K562 (cell line): ENCODE measurements at regions not wholly inside any gene's neighbourhood (a gene's known extent, or its start where the extent isn't known, plus 50 kb on each side); places are given as distances from the start of the nearest gene placed in this dataset.

Experiments
- ATAC-seq: fragments of 200-7000 bp; cut with Tn5 transposase; 3 replicates; pipeline ENCODE4 v1.9.1; 2020; ENCODE audit warnings: moderate library complexity
- BruUV-seq: library from RNA; stranded (reverse); fragments of 400-500 nt; replicated peaks from 2 replicates; lab custom pipeline; 2021; lab: Mats Ljungman, UMichigan
- CTCF ChIA-PET: fragments of 300-600 bp; formaldehyde crosslinking; extraction: SDS; loops from one replicate; lab custom pipeline; 2021; ENCODE audit warnings: low intra/inter-chr PET ratio; lab: Yijun Ruan, JAX
- POLR2A ChIA-PET: fragments of 300-600, 350-650 bp; sonication (Branson Sonifier 250); formaldehyde crosslinking; extraction: SDS; loops from one replicate; lab custom pipeline; 2021; ENCODE audit warnings: antibody characterized with exemption, inconsistent platforms; lab: Yijun Ruan, JAX
- DNase-seq, 4 experiments: peaks; one replicate each; pipeline versions ENCODE4 v3.0.0 to v3.0.0-alpha.2; 2011 to 2018; ENCODE audit warnings: low spot score in 3 of 4, mixed read lengths in 3 of 4; ENCODE audit errors: extremely low read depth in 1 of 4
- FAIRE-seq: peaks from 2 replicates; lab custom pipeline; 2011; peaks lifted over from hg19 to GRCh38; lab: Jason Lieb, UNC
- H2AFZ ChIP-seq: 2 replicates; pipeline ENCODE4 v1.6.0; 2011; ENCODE audit warnings: low read depth, low read length, control low read depth, inconsistent platforms
- H3K27ac ChIP-seq: fragments of 200-600 bp; 3 replicates; pipeline ENCODE4 v1.8.0; 2011; ENCODE audit warnings: low read depth, mild to moderate bottlenecking, control low read depth, inconsistent platforms, low read length, moderate library complexity, mixed read lengths; ENCODE audit errors: extremely low read depth
- H3K27me3 ChIP-seq, 2 experiments: fragments of 300-600 bp in 1 of 2; 2 replicates in 1 of 2; 3 replicates in 1 of 2; pipeline versions ENCODE4 v1.6.0 to v1.8.0; 2011; ENCODE audit warnings: inconsistent platforms in 2 of 2, low read length in 2 of 2, mild to moderate bottlenecking in 1 of 2, mixed read lengths in 1 of 2, moderate library complexity in 1 of 2; ENCODE audit not compliant: control insufficient read depth in 2 of 2, insufficient read depth in 2 of 2
- H3K36me3 ChIP-seq: fragments of 300-600 bp; 3 replicates; pipeline ENCODE4 v1.8.0; 2011; ENCODE audit warnings: mild to moderate bottlenecking, low read length, inconsistent platforms; ENCODE audit not compliant: control insufficient read depth, insufficient read depth
- H3K4me1 ChIP-seq, 2 experiments: fragments of 200-600 bp in 1 of 2; replicated peaks in 1 of 2; 2 replicates in 1 of 2; 3 replicates in 1 of 2; pipeline versions ENCODE4 v1.5.1 to v1.8.0; 2011; ENCODE audit warnings: inconsistent platforms in 2 of 2, low read length in 2 of 2, mild to moderate bottlenecking in 1 of 2, mixed read lengths in 1 of 2, moderate library complexity in 1 of 2; ENCODE audit not compliant: control insufficient read depth in 2 of 2, insufficient read depth in 2 of 2
- H3K4me2 ChIP-seq: 2 replicates; pipeline ENCODE4 v1.6.1; 2011; ENCODE audit warnings: low read length, control low read depth, inconsistent platforms, mixed read lengths; ENCODE audit not compliant: insufficient read depth
- H3K4me3 ChIP-seq: fragments of 200-600 bp; sonication (generic), shearing (Covaris generic); 2 replicates; pipeline ENCODE4 v1.5.1; 2016; ENCODE audit warnings: control low read depth, inconsistent platforms
- H3K79me2 ChIP-seq: fragments of 200-600 bp; 3 replicates; pipeline ENCODE4 v1.8.0; 2011; ENCODE audit warnings: low read length, inconsistent platforms; ENCODE audit not compliant: control insufficient read depth, insufficient read depth
- H3K9ac ChIP-seq, 2 experiments: 2 replicates each; pipeline versions ENCODE4 v1.6.0 to v1.6.1; 2011; ENCODE audit warnings: low read depth in 2 of 2, low read length in 2 of 2, control low read depth in 1 of 2, inconsistent platforms in 1 of 2, mild to moderate bottlenecking in 1 of 2, mixed read lengths in 1 of 2; ENCODE audit not compliant: insufficient read depth in 1 of 2
- H3K9me1 ChIP-seq: one replicate; pipeline ENCODE4 v1.6.0; 2011; ENCODE audit warnings: inconsistent platforms, mild to moderate bottlenecking, low read length, moderate library complexity; ENCODE audit not compliant: control insufficient read depth, insufficient read depth
- H3K9me3 ChIP-seq: replicated peaks from 2 replicates; pipeline ENCODE4 v1.5.1; 2011; ENCODE audit warnings: low read depth, low read length, inconsistent platforms; ENCODE audit not compliant: control insufficient read depth, insufficient read depth
- H4K20me1 ChIP-seq: replicated peaks from 2 replicates; pipeline ENCODE4 v1.6.1; 2011; ENCODE audit warnings: low read length, inconsistent platforms, mixed read lengths; ENCODE audit not compliant: control insufficient read depth, insufficient read depth
- ARID2 ChIP-seq: fragments of 450-650 bp; IDR thresholded peaks from 2 replicates; pipeline ENCODE4 v1.6.1; 2017; ENCODE audit warnings: antibody characterized with exemption, mild to moderate bottlenecking
- ETS2 ChIP-seq: IDR thresholded peaks from 2 replicates; pipeline ENCODE4 v1.6.1; 2016; ENCODE audit warnings: borderline replicate concordance, missing genetic modification characterization, mild to moderate bottlenecking, moderate library complexity, missing compliant biosample characterization; ENCODE audit not compliant: poor library complexity, severe bottlenecking
- KAT2B ChIP-seq: IDR thresholded peaks from one replicate; pipeline ENCODE4 v1.6.1; 2012; ENCODE audit warnings: low read depth, mild to moderate bottlenecking, control low read depth, inconsistent platforms, low read length, moderate library complexity
- NCOA4 ChIP-seq: fragments of 450-650 bp; IDR thresholded peaks from 2 replicates; pipeline ENCODE4 v1.6.1; 2018; ENCODE audit warnings: mild to moderate bottlenecking; ENCODE audit not compliant: partially characterized antibody
- RBBP5 ChIP-seq: fragments of 200-600 bp; sonication (generic); IDR thresholded peaks from 2 replicates; pipeline ENCODE4 v1.6.1; 2012; ENCODE audit warnings: borderline replicate concordance, mild to moderate bottlenecking, low read length, control low read depth, inconsistent platforms; ENCODE audit not compliant: insufficient read depth, poor library complexity, severe bottlenecking
- SIRT6 ChIP-seq: IDR thresholded peaks from one replicate; pipeline ENCODE4 v1.6.1; 2012; ENCODE audit warnings: low read depth, mild to moderate bottlenecking, control low read depth, inconsistent platforms, low read length, moderate library complexity
- TAL1 ChIP-seq: fragments of 450-650 bp; IDR thresholded peaks from 2 replicates; pipeline ENCODE4 v1.6.1; 2016; ENCODE audit warnings: mild to moderate bottlenecking
- ZFP1 ChIP-seq: fragments of 450-650 bp; formaldehyde crosslinking; IDR thresholded peaks from 2 replicates; pipeline ENCODE4 v1.4.0; 2020; ENCODE audit warnings: mild to moderate bottlenecking, mixed read lengths
- ZNF239 ChIP-seq: fragments of 250-450 bp; sonication (Bioruptor Pico); IDR thresholded peaks from 2 replicates; pipeline ENCODE4 v1.4.0; 2020; ENCODE audit warnings: mild to moderate bottlenecking
- WGBS: fragments of 100-300 bp; shearing (Covaris generic); methylation state at CpG from one replicate; pipeline ENCODE4 v1.1.6; 2016; ENCODE audit warnings: low coverage, mixed read lengths; ENCODE audit not compliant: insufficient coverage; ENCODE audit errors: missing lambda C conversion rate; 5-methylcytosine and 5-hydroxymethylcytosine counted together
- in situ Hi-C: fragments of 300-500 bp; cut with MboI; formaldehyde crosslinking; loops from 4 replicates; pipeline ENCODE4 v1.15.0; 2018; ENCODE audit warnings: inconsistent platforms, mixed read lengths
- intact Hi-C: fragments of 100-400 bp; cut with micrococcal nuclease; formaldehyde crosslinking; loops from 2 replicates; pipeline ENCODE4 v1.14.2; 2022
- TF ChIP-seq, protein P1 (sequence below): IDR thresholded peaks from 2 replicates; pipeline ENCODE4 v1.6.1; 2011; ENCODE audit warnings: borderline replicate concordance, low read depth, mild to moderate bottlenecking, moderate library complexity, low read length; ENCODE audit not compliant: insufficient read depth, poor library complexity, severe bottlenecking
- TF ChIP-seq, protein P2 (sequence below): sonication (generic); formaldehyde crosslinking; IDR thresholded peaks from 2 replicates; pipeline ENCODE4 v1.8.0; 2022; ENCODE audit warnings: mild to moderate bottlenecking, missing genetic modification reagents
- TF ChIP-seq, protein P3 (sequence below): fragments of 200-400 bp; formaldehyde crosslinking; IDR thresholded peaks from 2 replicates; pipeline ENCODE4 v1.6.1; 2017; ENCODE audit warnings: mild to moderate bottlenecking, low read depth, low read length, moderate library complexity

DNA sequence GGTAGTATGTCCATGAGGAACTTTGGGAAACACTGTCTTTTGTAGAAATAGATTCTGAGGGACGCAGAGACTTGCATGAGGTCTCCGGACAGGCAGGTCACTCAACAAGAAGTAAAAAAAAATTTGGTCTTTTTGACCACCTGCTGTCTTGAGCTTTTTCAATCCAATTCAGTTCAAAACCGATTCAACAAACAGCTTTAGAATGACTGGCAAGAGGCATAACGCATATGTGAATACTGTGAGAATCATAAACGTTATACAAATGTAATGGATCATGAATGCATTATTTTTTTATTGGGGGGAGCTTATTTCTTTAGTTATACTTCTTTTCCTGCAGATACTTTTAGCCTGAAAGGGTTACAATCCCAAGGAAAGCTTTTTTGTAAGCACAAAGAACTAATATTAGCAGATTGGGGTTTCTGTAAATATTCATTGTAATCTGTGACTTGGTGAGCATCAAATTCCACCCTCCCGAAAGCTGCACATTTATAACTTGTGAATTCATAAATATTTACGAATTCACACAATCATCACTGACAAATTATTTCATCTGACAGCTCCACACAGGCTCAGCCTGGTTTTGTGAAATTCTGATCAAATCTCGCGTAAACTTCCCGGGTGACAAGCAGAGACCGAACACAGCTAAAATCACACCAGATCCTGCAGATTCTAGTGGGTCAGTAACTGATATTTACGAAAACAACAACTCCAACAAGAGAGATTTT lies 507.7 kb downstream of the MN1 start (continued):
- TF ChIP-seq, protein P1, sequence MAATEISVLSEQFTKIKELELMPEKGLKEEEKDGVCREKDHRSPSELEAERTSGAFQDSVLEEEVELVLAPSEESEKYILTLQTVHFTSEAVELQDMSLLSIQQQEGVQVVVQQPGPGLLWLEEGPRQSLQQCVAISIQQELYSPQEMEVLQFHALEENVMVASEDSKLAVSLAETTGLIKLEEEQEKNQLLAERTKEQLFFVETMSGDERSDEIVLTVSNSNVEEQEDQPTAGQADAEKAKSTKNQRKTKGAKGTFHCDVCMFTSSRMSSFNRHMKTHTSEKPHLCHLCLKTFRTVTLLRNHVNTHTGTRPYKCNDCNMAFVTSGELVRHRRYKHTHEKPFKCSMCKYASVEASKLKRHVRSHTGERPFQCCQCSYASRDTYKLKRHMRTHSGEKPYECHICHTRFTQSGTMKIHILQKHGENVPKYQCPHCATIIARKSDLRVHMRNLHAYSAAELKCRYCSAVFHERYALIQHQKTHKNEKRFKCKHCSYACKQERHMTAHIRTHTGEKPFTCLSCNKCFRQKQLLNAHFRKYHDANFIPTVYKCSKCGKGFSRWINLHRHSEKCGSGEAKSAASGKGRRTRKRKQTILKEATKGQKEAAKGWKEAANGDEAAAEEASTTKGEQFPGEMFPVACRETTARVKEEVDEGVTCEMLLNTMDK: no peak
- no peak for TF ChIP-seq ZFP1 (CRISPR knock-in tag)

DNA sequence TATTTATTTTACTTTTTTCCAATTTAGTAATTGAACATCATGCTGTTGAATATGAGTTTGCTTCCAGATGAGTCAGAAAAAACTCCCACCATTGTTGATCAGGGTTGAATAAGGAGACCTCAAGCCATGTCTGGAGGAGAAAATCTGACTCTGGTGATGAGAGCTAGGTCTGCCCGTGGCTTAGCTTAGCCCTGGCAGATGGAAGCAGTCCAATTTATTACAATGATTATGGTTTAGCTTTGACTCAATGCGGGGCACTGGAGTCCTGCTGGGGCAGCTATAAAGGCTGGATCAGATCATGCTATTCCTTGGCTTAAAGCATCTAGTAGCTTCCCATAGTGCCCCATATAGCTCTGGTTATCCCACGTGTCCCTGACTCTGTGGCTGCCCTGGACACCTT lies 506.5 kb downstream of the MN1 start:
- no peak overlapping the region for H3K4me2 ChIP-seq
- WGBS: 6% methylated on average over 3 of the region's 3 CpGs
- DNase-seq (no peak), ATAC-seq (no peak), FAIRE-seq (no peak)
- in situ Hi-C loops: no loop called here
- no peaks in the 10 kb centered on the region for H3K9me3 ChIP-seq
- H3K27ac ChIP-seq: no peak overlapping the region
- no peaks in the 10 kb centered on the region for H3K79me2 ChIP-seq
- H3K9ac ChIP-seq: no peak overlapping the region
- H3K9me1 ChIP-seq: no peaks in the 10 kb centered on the region
- H3K27me3 ChIP-seq: peaks cover 3 to 19% of the 10 kb centered on the region in 2 experiments; a peak in 3 of 5 replicates
- CTCF ChIA-PET: no interaction called here
- no peaks in the 10 kb centered on the region; the same call in 1 of the 2 replicates for H4K20me1 ChIP-seq
- H3K4me3 ChIP-seq: no peak overlapping the region
- no peak overlapping the region for H2AFZ ChIP-seq
- intact Hi-C loops: no loop called here
- no peaks in the 10 kb centered on the region for H3K36me3 ChIP-seq
- H3K4me1 ChIP-seq: peaks cover 2 to 8% of the 10 kb centered on the region in 2 experiments; a peak in 4 of 5 replicates
- POLR2A ChIA-PET: no interaction called here
- TF ChIP-seq KAT2B (no peak), ARID2 (no peak), RBBP5 (no peak), ETS2 (no peak), SIRT6 (no peak), NCOA4 (no peak), ZNF239 (CRISPR knock-in tag) (no peak), TAL1 (no peak)
- TF ChIP-seq, protein P2, sequence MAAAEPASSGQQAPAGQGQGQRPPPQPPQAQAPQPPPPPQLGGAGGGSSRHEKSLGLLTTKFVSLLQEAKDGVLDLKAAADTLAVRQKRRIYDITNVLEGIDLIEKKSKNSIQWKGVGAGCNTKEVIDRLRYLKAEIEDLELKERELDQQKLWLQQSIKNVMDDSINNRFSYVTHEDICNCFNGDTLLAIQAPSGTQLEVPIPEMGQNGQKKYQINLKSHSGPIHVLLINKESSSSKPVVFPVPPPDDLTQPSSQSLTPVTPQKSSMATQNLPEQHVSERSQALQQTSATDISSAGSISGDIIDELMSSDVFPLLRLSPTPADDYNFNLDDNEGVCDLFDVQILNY: no peak
- TF ChIP-seq, protein P3, sequence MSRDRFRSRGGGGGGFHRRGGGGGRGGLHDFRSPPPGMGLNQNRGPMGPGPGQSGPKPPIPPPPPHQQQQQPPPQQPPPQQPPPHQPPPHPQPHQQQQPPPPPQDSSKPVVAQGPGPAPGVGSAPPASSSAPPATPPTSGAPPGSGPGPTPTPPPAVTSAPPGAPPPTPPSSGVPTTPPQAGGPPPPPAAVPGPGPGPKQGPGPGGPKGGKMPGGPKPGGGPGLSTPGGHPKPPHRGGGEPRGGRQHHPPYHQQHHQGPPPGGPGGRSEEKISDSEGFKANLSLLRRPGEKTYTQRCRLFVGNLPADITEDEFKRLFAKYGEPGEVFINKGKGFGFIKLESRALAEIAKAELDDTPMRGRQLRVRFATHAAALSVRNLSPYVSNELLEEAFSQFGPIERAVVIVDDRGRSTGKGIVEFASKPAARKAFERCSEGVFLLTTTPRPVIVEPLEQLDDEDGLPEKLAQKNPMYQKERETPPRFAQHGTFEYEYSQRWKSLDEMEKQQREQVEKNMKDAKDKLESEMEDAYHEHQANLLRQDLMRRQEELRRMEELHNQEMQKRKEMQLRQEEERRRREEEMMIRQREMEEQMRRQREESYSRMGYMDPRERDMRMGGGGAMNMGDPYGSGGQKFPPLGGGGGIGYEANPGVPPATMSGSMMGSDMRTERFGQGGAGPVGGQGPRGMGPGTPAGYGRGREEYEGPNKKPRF: no peak
- no TSS peak for BruUV-seq
